Colonic mucosa (tissue), 4 donors: ENCODE measurements at regions not wholly inside any gene's neighbourhood (a gene's known extent, or its start where the extent isn't known, plus 50 kb on each side); places are given as distances from the start of the nearest gene placed in this dataset.

Experiments used
- DNase-seq: peaks from one replicate; pipeline ENCODE4 v3.0.0-alpha.2; 2020
- H3K27ac ChIP-seq: fragments of 200-600 bp; one replicate; pipeline ENCODE4 v1.8.0; 2021
- H3K27me3 ChIP-seq: fragments of 200-600 bp; one replicate; pipeline ENCODE4 v1.8.0; 2021
- H3K36me3 ChIP-seq: fragments of 200-600 bp; one replicate; pipeline ENCODE4 v1.8.0; 2021
- H3K4me1 ChIP-seq: fragments of 200-600 bp; one replicate; pipeline ENCODE4 v1.8.0; 2021; ENCODE audit warnings: mild to moderate bottlenecking
- H3K4me3 ChIP-seq: fragments of 200-600 bp; one replicate; pipeline ENCODE4 v1.8.0; 2021
- H3K9ac ChIP-seq, 2 donors: one replicate each; pipeline ENCODE4 v1.7.0; 2013; ENCODE audit warnings: control low read depth in 2 of 2, low read depth in 2 of 2, low read length in 2 of 2
- H3K9me3 ChIP-seq: fragments of 200-600 bp; one replicate; pipeline ENCODE4 v1.8.0; 2021
- CTCF ChIP-seq: fragments of 200-600 bp; IDR thresholded peaks from one replicate; pipeline ENCODE4 v1.8.0; 2022; ENCODE audit warnings: antibody characterized with exemption, mild to moderate bottlenecking
- intact Hi-C: fragments of 100-400 bp; cut with DNase I; formaldehyde crosslinking; loops from one replicate; pipeline ENCODE4 v1.14.1; 2022
- donor health status: healthy.
- donor health status: DM: no; HTN: no; CAD: no.
- donor health status: DM: no; HTN: no; CAD: no.

- no peak overlapping the region for H3K4me3 ChIP-seq
- TF ChIP-seq CTCF: no peak
- no peak overlapping the region for H3K9ac ChIP-seq
- H3K36me3 ChIP-seq: no peaks in the 10 kb centered on the region
- no peaks in the 10 kb centered on the region for H3K27me3 ChIP-seq
- no peaks in the 10 kb centered on the region for H3K9me3 ChIP-seq
- H3K27ac ChIP-seq: no peak overlapping the region
- intact Hi-C loops: no loop called here
- DNase-seq: no peak
- no peaks in the 10 kb centered on the region for H3K4me1 ChIP-seq
Observed at GRCh38 chr3:10615715-10616114, 110.3 kb upstream of the ATP2B2 start.

GRCh38 chr3:10616321-10616720 lies 110.9 kb upstream of the ATP2B2 start:
- no peak overlapping the region for H3K9ac ChIP-seq
- intact Hi-C loops: no loop called here
- no peak for TF ChIP-seq CTCF
- no peaks in the 10 kb centered on the region for H3K4me1 ChIP-seq
- H3K27ac ChIP-seq: no peak overlapping the region
- H3K36me3 ChIP-seq: no peaks in the 10 kb centered on the region
- no peaks in the 10 kb centered on the region for H3K27me3 ChIP-seq
- H3K4me3 ChIP-seq: no peak overlapping the region
- H3K9me3 ChIP-seq: no peaks in the 10 kb centered on the region
- no peak for DNase-seq

- Histone ChIP-seq H3K4me3 (no peak overlapping the region), H3K27ac (no peak overlapping the region), H3K27me3 (no peaks in the 10 kb centered on the region), H3K4me1 (no peaks in the 10 kb centered on the region), H3K9me3 (no peaks in the 10 kb centered on the region), H3K9ac (no peak overlapping the region), H3K36me3 (no peaks in the 10 kb centered on the region)
- intact Hi-C loops: no loop called here
- DNase-seq: no peak
- no peak for TF ChIP-seq CTCF
Observed at GRCh38 chr3:10619989-10620832, 114.8 kb upstream of the ATP2B2 start.

- Histone ChIP-seq H3K36me3 (no peaks in the 10 kb centered on the region), H3K9me3 (no peaks in the 10 kb centered on the region), H3K27ac (no peak overlapping the region), H3K4me1 (no peaks in the 10 kb centered on the region), H3K27me3 (no peaks in the 10 kb centered on the region), H3K4me3 (no peak overlapping the region), H3K9ac (no peak overlapping the region)
- no peak for TF ChIP-seq CTCF
- DNase-seq: no peak
- intact Hi-C loops: no loop called here
Observed at GRCh38 chr3:10620833-10621082, 115.4 kb upstream of the ATP2B2 start.

- Histone ChIP-seq H3K27ac (no peak overlapping the region), H3K4me1 (no peaks in the 10 kb centered on the region), H3K9ac (no peak overlapping the region), H3K4me3 (no peak overlapping the region), H3K27me3 (no peaks in the 10 kb centered on the region), H3K9me3 (no peaks in the 10 kb centered on the region), H3K36me3 (no peaks in the 10 kb centered on the region)
- TF ChIP-seq CTCF: no peak
- no peak for DNase-seq
- intact Hi-C loops: no loop called here
Observed at GRCh38 chr3:10623578-10624275, 118.3 kb upstream of the ATP2B2 start.
